ENCODE measurements at regions not wholly inside any gene's neighbourhood (a gene's known extent, or its start where the extent isn't known, plus 50 kb on each side); places are given as distances from the start of the nearest gene placed in this dataset.

DNA sequence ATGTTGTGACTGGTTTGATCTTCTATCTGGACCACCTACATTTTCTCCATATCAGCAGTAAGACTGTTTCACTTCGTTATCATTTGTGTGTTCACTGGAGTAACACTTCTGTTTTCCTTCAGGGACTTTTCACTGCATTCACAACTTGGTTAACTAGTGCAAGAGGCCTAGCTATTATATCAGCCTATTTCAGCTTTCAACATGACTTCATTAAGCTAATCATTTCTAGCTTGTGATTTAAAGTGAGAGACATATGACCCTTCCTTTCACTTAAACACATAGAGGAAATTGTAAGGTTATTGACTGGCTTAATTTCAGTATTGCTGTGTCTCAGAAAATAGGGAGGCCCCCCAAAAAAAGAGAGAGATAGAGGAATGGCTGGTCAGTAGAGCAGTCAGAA is 622.8 kb upstream of the NRSN1 start:
- Histone ChIP-seq H3K4me3 (no peak overlapping the region), H3K4me1 (no peaks in the 10 kb centered on the region), H3K27me3 (replicated peaks in 1 of 7) (no peaks in the 10 kb centered on the region), H3K36me3 (no peaks in the 10 kb centered on the region), H3K9me3 (peaks cover 0 to 6% (median 0%) of the 10 kb centered on the region in 8 donors), H3K27ac (no peak overlapping the region)
- no peak for DNase-seq
- intact Hi-C loops (cut with DNase I; ENCODE audit: low total_unique reads), result no loop called here
- TF ChIP-seq POLR2AphosphoS5 (IDR thresholded peaks at IDR 0.05) (no peak), POLR2A (IDR thresholded peaks at IDR 0.05) (no peak)
- TF ChIP-seq, protein P1, sequence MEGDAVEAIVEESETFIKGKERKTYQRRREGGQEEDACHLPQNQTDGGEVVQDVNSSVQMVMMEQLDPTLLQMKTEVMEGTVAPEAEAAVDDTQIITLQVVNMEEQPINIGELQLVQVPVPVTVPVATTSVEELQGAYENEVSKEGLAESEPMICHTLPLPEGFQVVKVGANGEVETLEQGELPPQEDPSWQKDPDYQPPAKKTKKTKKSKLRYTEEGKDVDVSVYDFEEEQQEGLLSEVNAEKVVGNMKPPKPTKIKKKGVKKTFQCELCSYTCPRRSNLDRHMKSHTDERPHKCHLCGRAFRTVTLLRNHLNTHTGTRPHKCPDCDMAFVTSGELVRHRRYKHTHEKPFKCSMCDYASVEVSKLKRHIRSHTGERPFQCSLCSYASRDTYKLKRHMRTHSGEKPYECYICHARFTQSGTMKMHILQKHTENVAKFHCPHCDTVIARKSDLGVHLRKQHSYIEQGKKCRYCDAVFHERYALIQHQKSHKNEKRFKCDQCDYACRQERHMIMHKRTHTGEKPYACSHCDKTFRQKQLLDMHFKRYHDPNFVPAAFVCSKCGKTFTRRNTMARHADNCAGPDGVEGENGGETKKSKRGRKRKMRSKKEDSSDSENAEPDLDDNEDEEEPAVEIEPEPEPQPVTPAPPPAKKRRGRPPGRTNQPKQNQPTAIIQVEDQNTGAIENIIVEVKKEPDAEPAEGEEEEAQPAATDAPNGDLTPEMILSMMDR (IDR thresholded peaks at IDR 0.05 in 8 of 11, conservative IDR thresholded peaks at IDR 0.05 in 3 of 11), result no peak
- 50 to 88% (median 69%) methylated on average over 1 of the region's 1 CpG for WGBS, 5 donors

DNA sequence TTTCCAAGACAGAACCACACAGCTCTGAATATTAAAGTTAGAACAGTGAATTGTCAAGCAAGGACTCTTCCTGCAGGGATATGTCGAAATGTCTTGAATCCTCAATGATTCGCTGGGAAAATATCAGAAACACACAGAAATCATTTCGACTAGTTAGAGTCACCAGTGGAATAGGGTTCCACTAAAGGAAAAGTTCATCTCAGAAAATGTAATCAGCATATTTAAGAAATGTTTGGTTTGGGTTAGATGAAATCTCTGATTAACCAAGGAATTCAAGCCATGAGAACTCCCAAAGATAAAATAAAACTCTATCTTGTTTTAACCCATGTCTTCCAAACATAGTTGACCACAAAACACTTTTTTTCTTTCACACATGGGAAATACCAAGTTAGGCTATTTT is 621.0 kb upstream of the NRSN1 start:
- WGBS, 5 donors, result 70 to 96% (median 88%) methylated on average over 3 of the region's 3 CpGs
- H3K9me3 ChIP-seq, result peaks cover 0 to 6% (median 4%) of the 10 kb centered on the region in 8 donors
- intact Hi-C loops (cut with DNase I; ENCODE audit: low total_unique reads), result no loop called here
- no peak overlapping the region for H3K4me3 ChIP-seq
- no peak for TF ChIP-seq POLR2AphosphoS5 (IDR thresholded peaks at IDR 0.05)
- TF ChIP-seq, protein P1 (IDR thresholded peaks at IDR 0.05 in 8 of 11, conservative IDR thresholded peaks at IDR 0.05 in 3 of 11), result no peak
- no peak for TF ChIP-seq POLR2A (IDR thresholded peaks at IDR 0.05)
- no peaks in the 10 kb centered on the region for H3K27me3 ChIP-seq (replicated peaks in 1 of 7)
- H3K36me3 ChIP-seq, result no peaks in the 10 kb centered on the region
- H3K27ac ChIP-seq, result no peak overlapping the region
- H3K4me1 ChIP-seq, result no peaks in the 10 kb centered on the region
- no peak for DNase-seq

DNA sequence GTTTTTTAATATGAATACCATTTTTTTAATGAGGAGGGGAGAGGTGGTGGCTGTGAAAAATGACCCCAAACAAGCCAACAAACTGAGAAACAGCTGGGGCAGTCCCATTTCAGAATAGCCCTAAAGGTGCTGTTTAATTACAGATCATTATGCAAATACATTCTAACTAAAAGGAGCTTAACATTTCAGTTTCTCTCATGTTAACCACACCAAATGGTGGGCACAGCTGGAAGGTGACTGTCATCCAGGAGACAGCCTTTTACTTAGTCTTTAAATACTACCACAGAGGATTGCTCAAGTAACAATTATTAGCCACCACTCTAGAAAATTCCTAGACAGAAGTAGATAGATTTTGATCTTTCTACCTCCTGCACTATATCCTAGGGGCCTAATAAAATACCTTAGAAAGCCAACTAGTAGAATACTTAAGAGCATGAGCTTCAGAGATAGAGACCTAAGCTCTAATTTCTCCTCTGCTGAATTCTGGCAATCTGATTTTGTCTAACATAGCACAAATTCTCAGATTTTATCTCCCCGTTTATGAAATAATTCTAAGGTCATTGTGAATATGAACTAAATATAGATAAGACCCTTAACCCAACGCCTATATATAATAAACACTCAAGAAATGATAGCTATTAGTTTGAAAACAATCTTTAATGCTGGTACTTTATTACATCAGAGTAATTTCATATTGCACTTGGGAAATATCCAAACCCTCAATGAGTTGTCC is 615.1 kb upstream of the NRSN1 start:
- Histone ChIP-seq H3K9me3 (peaks cover 0 to 6% (median 2%) of the 10 kb centered on the region in 8 donors), H3K27me3 (replicated peaks in 1 of 7) (no peaks in the 10 kb centered on the region), H3K4me3 (no peak overlapping the region), H3K4me1 (no peaks in the 10 kb centered on the region), H3K36me3 (no peaks in the 10 kb centered on the region), H3K27ac (no peak overlapping the region)
- WGBS, 5 donors, result 34 to 73% (median 69%) methylated on average over 2 of the region's 2 CpGs
- TF ChIP-seq, protein P1 (IDR thresholded peaks at IDR 0.05 in 8 of 11, conservative IDR thresholded peaks at IDR 0.05 in 3 of 11), result no peak
- TF ChIP-seq POLR2AphosphoS5 (IDR thresholded peaks at IDR 0.05) (no peak), POLR2A (IDR thresholded peaks at IDR 0.05) (no peak)
- intact Hi-C loops (cut with DNase I; ENCODE audit: low total_unique reads), result no loop called here
- no peak for DNase-seq

DNA sequence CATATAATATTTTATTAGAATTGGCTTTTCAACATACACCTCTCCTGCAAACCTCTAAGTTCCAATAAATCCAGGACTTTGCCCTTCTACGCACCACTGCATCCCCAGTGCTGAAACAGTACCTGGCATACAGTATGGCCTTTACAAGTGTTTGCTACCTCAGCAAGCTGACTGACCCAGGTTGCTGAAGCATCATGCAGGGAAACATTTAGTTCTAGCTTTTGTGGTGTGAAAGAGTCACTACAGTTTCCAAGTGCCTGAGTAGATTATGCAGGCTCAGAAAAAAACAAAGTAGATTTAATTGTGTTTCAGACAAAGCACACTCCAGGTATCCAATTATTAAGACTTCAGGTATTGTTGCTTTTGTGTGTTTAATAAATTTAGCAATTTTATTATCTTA is 614.2 kb upstream of the NRSN1 start:
- DNase-seq, result no peak
- no peaks in the 10 kb centered on the region for H3K4me1 ChIP-seq
- no peak overlapping the region for H3K4me3 ChIP-seq
- WGBS, 5 donors, result 81 to 100% (median 90%) methylated on average over 1 of the region's 1 CpG
- TF ChIP-seq, protein P1 (IDR thresholded peaks at IDR 0.05 in 8 of 11, conservative IDR thresholded peaks at IDR 0.05 in 3 of 11), result no peak
- no peak for TF ChIP-seq POLR2AphosphoS5 (IDR thresholded peaks at IDR 0.05)
- H3K36me3 ChIP-seq, result no peaks in the 10 kb centered on the region
- intact Hi-C loops (cut with DNase I; ENCODE audit: low total_unique reads), result no loop called here
- H3K27me3 ChIP-seq (replicated peaks in 1 of 7), result no peaks in the 10 kb centered on the region
- no peak overlapping the region for H3K27ac ChIP-seq
- peaks cover 0 to 6% (median 2%) of the 10 kb centered on the region in 8 donors for H3K9me3 ChIP-seq
